HG03159 (cell line): ENCODE measurements at regions not wholly inside any gene's neighbourhood (a gene's known extent, or its start where the extent isn't known, plus 50 kb on each side); places are given as distances from the start of the nearest gene placed in this dataset.

ENCODE experiments used
- ATAC-seq: cut with Tn5 transposase; IDR thresholded peaks from one replicate; pipeline ENCODE4 v1.9.1; 2021; ENCODE audit warnings: mild to moderate bottlenecking, moderate library complexity; ENCODE audit not compliant: unreplicated experiment

DNA sequence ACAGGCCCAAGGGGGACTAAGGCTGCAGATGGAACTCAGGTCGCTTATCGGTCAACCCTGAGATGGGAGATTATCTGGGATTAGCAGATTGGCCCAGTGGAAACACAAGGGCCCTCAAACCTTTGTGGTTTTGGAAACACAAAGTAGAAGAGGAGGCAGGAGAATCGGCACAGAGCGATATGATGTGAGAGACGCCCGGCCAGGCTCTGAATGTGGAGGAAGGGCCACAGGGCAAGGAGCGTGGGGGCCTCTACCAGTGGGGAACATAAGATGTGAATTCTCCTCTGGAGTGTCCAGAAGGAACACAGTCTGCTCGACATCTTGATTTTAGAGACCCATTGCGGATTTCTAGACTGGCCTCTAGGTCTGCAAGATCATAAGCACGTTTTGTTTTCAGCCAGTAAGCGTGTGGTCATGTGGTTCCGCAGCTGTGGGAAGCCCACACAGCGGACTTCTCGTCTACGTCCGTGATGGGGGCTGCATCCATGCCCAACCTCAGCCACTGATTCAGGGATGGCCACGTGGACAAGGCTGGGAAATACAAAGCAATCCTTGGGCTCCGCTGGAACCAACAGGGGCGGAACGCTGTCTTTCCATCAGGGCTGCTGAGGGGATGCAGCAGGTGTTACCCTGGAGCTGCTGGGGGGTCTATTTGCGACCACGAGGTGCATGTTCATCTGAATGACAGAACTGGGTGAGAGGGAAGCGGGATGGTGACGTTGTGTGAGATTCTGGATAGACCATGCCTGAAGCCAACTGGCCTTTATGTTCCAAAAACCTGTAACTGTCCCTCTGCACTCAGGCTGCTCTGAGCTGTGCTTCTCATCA, 127.6 kb upstream of the PMEPA1 start:
- no peak for ATAC-seq

DNA sequence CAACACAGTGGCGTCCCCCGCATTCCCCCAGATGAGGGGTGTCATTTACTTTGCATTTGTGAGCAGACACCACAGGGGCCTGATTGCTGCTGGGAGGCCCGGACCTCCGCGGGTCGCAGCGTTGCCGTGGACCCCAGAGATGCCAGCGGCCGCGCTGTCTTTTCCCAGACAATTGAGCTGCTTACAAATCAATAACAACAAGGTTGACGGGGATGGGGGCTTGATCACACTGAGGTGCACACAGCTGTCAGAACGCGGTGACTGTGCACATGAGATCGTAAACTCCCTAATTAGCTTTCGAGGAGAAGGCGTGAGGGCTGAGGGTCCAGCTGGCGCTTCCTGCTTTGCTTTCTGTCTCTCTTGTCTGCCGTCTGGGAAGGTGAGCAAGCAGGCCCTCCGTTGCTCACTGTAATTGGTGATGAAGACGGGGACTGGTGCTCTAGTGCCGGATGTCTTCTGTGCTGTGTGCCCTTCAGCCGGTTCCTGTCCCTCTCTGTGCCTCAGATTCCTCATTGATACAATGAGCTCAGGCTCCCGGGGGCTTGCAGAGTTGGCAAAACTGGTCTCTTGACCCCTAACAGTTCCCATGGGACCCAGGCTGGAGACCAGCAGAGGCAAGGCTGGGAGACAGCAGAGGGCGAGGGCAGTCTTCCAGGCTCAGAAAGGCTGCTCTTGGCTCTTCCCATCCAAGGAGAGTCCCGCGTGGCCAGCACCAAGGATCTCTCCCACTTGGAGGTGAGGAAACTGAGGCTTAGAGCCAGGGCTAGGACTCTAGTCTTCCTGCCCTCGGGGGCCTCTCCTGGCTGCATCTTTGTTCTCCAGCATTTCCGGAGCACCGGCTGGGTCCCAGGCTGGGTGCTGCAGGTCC, 126.0 kb upstream of the PMEPA1 start:
- ATAC-seq, result no peak

DNA sequence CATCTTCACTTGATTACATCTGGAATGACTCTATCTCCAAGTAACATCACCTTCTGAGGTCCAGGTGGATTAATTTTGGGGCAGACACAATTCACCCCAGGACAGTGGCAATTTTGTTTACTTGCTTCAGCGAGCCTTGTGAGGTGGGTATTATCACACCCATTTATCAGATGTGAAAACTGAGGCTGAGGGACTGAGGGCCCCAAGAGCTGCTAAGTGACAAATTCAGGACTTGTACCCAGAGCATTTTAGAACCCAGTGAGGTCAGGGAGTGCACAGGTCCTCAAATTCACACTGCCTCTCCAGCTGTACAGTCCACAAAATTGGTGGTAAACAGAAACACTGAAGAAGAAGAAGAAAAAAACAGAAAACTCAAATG, 125.2 kb upstream of the PMEPA1 start:
- ATAC-seq, result no peak

DNA sequence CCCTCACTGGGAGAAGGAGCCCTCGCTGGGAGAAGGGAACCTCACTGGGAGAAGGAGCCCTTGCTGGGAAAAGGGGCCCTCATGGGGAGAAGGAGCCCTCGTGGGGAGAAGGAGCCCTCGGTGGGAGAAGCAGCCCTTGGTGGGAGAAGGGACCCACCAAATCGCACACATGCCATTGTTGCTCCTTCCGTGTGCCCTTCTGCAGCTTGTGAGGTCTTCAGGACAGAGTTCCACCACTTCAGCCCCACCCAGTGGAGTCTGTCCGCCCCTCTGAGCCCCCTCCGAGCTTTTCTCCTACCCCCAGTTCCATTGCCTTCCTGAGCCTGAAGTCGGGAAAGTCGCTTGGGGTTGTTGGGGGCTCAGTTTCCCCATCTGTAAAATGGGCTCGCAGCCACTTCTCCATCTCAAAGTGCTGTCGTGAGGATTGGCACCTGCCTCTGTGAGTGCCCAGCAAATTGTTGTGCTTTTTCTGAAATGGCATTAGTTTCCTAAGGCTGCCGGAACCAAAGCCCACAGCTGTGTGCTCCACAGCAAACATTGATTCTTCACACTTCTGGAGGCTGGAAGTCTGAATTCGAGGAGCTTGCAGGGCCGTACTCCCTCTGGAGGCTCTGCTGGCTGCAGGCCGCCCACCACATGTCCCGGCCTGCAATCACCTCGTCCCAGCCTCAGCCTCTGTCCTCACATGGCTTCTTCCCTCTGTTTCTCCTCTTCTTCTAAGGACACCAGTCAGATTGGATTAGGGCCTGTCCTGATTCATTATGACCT, 124.7 kb upstream of the PMEPA1 start:
- ATAC-seq, result no peak

DNA sequence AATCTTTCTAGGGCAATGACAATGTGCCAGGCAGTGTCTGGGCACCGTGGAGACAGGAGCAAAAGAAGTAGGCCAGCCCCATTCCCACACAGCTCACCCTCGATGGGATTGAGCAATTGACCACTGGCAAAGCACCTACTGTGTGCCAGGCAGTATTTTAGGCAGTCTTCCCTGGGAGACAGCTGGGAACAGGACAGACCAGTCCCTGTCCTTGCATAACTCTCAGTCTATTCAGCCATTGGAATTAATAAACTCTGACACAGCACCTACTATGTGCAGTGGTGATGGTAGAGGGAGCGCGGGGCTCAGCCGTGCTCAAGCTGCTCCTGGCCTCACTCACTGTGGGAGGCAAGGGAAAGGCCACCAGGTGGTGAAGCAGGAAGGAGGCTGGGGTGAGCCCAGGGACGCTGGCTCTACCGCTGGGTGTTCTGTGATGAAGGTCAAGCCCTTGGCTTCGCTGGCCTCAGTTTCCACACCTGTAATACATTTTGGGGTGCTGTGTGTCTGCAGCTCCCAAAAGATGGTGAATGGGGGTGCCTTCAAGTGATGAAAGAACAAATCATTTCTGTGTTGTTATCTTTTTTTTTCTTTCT, 122.3 kb upstream of the PMEPA1 start:
- ATAC-seq, result no peak

DNA sequence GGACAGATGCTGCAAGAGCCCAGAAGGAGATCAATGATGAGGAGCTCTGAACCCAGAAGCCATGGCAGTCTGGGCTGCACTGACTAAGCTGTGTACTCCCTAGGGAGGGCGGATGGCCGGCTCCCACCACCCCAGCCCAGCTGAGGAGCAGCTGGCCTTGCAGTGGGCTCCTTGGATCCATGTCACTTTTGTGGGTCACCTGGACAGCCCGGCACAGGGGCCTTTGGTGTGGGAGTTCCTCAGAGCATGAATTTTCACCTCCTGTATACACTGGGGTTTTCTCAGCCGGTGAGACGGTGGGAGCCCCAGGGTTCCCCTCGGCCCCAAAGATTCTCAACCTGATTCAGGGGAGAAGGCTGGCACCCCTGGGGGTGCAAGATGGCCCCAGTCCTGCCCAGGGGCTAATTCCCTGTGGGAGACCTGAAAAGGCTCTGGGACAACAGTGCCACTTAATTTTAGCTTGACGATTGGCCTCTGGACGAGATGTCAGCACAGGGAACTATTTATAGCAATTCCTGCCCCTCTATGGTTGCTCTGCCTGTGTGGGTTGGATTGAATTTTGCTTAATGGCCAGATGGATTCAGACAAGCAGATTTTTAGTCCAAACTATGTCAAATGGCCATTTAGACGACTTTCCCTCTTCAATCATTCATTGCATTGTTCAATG, 121.6 kb upstream of the PMEPA1 start:
- ATAC-seq, result no peak

DNA sequence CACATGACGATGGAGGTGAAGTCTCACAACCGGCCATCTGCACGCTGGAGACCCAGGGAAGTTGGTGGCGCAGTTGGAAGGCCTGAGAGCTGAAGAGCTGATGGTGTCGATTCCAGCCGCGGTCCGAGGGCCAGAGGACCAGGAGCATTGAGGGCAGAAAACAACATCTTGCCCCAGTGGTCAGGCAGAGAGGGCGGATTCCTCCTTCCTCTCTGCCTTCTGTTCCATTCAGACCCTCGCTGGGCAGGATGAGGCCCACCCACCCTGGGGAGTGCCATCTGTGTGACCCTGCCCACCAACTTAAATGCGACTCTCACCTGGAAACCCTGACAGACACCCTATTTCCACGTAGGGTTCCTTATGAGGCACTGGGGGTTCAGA, 120.7 kb upstream of the PMEPA1 start:
- ATAC-seq, result no peak

DNA sequence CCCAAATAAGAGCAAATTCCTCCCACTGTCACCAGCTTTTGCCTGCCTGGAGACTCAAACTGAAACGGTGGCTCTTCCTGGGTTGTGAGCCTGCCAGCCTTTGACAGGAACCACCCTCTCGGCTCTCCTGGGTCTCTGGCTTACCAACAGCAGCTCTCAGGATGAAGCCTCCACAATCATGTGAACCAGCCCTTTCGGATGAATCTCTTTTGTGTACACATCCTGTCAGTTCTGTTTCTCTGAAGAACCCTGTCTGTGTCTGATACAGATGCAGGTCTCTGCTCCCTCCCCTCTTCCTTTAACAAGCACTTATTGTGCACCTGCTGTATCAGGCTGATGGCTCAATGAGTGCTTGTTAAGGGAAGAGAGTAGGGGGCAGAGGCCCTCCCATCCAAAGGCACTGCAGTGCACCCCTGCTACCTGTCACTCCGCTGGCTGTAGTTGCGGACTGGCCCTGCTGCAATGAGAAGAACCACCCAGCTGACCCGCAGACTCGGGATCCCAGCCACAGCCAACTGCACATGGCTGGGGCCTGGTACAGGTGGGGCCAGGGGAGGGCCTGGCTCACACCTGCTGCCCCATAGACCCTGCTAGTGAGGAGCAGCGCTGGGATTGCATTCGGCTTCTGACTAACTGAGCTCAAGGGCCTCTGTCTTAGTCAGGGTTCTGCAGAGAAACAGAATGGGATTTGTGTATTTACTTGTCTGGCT, 120.1 kb upstream of the PMEPA1 start:
- no peak for ATAC-seq

DNA sequence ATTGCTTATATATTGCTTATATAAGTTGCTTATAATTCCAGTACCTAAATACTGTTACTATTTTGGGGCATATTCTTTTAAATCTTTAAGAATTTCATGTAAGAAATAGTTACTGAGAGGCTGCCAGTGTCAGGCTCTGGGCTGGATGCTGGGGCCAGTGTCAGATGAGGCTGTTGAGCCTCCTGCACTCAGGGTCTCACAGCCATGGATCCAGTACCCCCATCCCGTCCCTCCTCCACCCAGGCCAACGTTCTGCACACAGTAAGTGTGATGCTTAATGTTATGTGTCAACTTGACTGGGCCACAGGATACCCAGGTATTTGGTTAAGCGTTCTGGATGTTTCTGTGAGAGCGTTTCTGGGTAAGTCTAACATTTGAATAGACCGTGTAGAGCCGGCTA, 119.5 kb upstream of the PMEPA1 start:
- no peak for ATAC-seq

DNA sequence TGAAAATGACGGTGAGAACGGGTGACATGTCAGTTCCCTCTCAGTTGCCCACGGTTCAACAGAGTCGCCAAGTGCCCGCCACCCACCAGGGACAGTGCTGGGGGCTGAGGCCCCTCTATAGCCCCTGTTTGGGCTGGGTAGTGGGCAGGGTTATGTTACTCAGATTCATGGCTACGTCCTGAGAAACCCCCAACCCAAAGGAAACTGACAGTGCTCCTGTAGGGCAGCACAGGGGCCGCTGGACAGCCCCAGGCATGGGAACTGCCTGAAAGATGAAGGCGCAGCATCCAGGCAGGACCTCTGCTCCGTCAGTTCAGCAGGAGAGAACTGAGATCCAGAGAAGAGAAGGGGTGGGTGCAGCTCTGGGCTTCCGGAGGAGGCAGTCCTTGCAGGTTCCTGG, 118.9 kb upstream of the PMEPA1 start:
- no peak for ATAC-seq

DNA sequence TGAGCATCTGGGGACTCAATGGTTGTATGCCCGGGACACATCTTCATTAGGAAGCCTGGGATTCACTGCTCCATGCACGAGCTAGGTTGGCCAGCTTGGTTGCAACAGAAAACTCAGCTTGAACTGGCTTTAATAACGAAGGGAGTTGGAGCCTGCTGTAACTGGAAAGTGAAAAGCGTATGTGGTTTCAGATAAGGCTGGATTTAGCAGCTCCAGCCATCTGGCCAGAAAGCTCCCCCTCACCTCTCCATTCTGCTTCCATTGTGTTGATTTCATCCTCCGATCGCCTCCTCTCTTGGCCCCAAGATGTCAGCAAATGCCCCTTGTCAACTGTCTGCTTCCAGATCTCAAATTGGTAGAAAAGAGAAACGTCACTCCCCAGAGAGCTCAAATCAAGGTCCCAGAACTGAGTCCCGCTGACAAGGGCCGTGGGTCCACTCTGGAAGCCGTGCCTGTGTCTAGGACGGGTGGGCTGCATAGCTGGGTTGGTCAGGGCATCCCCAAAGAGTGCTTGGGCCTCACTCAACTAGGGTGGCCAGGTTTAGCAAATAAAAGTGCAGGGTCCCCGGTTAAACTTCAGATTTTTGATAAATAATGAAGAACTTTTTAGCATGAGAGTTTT, 117.0 kb upstream of the PMEPA1 start:
- ATAC-seq, result no peak

DNA sequence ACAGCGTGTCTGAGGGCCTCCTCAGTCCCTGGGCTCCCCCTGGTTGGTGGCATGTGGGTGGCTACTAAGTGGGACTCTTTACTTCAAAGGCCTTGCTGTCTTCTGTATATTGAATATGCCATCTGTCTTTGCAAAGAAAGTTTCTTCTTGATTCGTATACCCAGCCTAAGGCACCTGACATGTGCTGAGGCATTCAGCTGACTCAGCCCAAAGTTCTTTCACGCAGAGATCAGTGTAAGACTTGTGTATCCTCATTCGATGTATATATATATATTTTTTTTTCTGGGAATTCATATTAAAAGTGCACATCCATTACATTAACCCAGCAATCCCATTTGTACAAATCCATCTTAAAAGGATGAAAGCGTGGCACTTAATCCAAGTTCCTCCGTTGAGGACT, 115.1 kb upstream of the PMEPA1 start:
- ATAC-seq, result no peak

DNA sequence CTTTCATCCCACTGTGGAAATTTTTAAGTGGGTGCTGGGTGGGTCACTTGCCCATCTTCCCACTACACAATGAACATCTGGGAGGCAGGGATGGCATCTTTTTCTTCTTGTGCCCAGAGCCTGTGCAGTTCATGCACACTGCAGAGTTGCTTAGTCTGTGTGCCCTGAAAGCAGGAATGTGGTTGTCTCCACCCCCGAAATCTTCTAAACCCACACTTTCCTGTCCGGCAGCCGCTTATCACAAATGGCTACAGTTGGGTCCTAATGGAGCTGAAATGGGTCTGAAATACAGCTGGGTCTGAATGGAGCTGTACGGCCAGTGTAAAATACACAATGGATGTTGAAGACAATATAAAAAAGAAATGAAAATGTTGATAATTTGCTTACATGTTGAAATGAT, 112.1 kb upstream of the PMEPA1 start:
- ATAC-seq, result no peak

DNA sequence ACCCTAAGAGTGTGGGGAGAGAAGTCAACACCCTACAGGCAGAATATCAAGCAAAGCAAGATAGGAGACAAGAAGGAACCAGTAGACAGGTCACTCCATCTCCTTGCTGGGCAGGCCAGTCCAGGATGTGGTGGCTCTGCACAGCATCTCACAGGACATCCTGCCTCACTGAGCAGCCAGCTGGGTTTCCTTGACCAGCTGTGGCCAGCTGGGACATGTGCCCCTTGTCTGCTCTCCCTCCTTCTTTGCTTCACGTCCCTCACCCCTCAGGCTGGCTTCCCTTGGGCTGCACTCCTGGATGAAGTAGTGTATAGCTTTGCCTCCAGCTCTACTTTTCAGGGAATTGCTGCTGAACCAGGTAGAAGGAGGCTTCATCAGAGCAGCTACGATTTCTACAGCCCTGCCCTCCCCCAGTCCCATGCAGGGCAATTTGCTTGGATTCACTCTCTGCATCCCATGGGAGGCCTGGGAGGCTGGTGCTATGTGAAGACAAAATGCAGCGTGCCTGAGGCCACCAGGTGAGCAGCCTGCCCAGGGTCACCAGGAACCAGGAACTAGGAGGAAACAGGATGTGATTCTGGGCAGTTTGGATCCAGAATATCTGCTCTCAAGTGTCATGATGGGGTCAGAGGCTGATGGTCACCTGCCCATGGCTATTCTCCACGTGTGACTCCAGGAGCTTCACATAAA, 110.0 kb upstream of the PMEPA1 start:
- no peak for ATAC-seq

DNA sequence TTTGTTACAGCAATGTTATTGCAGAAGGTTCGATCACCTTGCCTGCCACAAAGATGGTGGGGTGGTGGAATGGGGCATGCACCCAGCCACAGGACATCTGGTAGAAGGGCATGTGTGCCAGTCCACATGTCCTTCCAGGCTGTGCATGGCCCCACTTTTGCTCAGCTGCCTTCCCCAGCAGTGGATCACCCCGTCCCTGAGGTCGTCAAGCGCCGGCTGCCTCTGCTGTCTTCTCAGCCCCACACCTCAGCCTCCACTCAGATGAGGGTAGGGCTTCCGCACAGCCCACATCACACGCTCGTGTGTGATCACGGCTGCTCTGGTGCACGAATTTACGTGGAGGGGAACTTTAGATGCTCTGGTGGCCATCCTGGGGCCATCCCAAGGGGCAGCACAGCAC, 109.5 kb upstream of the PMEPA1 start:
- ATAC-seq, result no peak

DNA sequence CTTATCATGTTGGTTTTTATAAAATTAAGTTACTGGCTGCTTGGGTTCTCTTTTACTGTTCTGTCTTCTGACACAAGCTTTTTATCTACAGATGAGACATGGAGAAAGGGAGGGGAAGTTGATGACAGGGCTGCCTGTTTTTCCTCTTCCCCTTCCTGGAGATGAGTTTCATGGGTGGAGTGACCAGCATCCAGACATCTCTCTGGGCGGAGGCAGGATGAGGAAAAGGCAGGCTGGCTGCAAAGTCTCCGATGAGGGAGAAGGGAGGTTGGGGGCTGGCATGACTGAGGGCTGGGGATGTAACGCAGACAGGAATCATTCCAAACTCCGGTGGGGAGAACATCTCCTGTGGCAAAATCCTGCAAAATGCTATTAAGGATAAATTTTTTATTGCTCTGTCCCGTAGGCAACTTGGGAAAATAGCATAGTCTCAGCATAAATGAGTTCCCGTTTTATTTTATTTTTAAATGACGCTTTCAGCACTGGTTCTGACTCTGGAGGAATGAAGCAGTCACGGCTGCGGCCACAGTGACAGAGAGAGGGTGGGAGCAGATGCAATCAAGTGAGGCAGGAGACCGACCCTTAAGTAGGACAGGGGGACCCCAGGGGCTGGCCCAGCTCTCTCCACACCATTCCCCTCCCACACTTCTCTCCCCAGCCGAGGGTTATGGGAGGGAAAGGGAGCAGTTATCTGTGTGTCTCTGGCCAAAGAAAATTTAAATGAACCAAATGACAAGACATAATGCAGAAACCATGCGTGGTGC, 108.8 kb upstream of the PMEPA1 start:
- ATAC-seq, result no peak

DNA sequence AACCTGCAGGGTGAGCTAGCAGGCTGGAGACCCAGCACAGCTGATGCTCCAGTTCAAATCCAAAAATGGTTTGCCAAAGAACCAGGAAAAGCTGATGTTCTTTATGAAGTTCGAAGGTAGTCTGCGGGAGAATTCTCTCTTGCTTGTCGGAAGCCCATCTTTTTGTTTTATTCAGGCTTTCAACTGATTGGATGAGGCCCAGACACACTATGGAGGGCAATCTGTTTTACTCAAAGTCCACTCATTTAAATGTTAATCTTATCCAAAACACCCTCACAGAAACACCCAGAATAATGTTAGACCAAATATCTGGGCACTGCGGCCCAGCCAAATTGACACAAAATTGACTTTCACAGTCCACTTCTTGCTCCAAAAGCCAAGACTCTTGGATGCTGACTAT, 105.6 kb upstream of the PMEPA1 start:
- ATAC-seq, result no peak

DNA sequence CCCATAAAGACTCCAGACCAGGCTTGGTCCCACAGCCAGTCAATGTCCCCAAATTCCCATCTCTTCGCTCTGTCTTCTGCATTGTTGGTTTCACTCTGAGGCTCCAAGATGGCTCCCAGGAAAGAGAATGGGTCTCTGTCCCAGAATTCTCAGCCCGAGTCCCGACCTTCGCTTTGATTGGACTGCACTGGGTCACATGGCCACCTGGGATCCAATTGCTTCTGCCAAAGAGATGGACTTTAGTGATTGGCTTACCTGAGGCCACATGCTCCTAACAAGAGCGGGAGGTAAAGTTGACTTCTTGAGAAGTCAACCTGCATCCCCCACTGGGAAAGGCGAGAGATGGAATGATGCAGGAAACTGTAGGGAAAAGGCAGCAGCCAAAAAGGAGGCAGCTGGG, 104.7 kb upstream of the PMEPA1 start:
- ATAC-seq, result no peak
